ENCODE measurements at regions not wholly inside any gene's neighbourhood (a gene's known extent, or its start where the extent isn't known, plus 50 kb on each side); places are given as distances from the start of the nearest gene placed in this dataset.

- no TSS peak for BruUV-seq (replicated peaks)
- Mint-ChIP-seq H3K4me1 (ENCODE audit: insufficient read depth, unreplicated experiment) (no peaks in the 10 kb centered on the region), H3K4me3 (ENCODE audit: unreplicated experiment) (no peak overlapping the region), H3K9me3 (ENCODE audit: unreplicated experiment) (peaks cover 8% of the 10 kb centered on the region), H3K27me3 (ENCODE audit: insufficient read depth, unreplicated experiment) (no peaks in the 10 kb centered on the region), H3K27ac (ENCODE audit: low read depth, unreplicated experiment) (no peak overlapping the region), H3K36me3 (ENCODE audit: insufficient read depth, unreplicated experiment) (no peaks in the 10 kb centered on the region)
- ChIA-PET CTCF (interaction anchor here (0.7 kb wide), 1 partner anchor 141 kb away, joined by 3 read pairs; no protein-coding TSS in a partner anchor), POLR2A (no interaction called here)
- no peak for DNase-seq (ENCODE audit: unreplicated experiment)
- intact Hi-C loops (cut with micrococcal nuclease), result no loop called here
- no peak for TF ChIP-seq CTCF (IDR thresholded peaks at IDR 0.05; ENCODE audit: unreplicated experiment)
Measured at GRCh38 chr3:27616031-27616430, 106.1 kb downstream of the EOMES start.

DNA sequence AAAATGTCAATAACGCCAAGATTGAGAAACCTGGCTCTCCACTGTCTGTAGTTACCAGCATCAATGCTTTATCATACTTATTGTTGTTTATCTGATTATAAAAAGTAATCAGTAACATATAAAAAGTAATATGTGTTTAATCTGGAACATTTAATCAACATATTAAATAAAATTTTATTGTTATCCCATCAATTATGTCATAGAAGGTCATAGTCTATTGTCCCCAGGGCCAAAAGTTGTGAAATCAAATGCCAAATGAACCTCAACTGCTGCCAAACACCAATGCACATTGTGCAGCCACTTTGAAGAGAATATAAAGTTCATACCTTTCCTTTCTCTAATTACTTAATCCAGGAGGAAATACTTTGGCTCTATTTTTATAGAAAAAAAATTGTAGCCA, 106.6 kb downstream of the EOMES start:
- no peaks in the 10 kb centered on the region for H3K36me3 Mint-ChIP-seq (ENCODE audit: insufficient read depth, unreplicated experiment)
- no peak overlapping the region for H3K4me3 Mint-ChIP-seq (ENCODE audit: unreplicated experiment)
- H3K27me3 Mint-ChIP-seq (ENCODE audit: insufficient read depth, unreplicated experiment), result no peaks in the 10 kb centered on the region
- H3K4me1 Mint-ChIP-seq (ENCODE audit: insufficient read depth, unreplicated experiment), result no peaks in the 10 kb centered on the region
- POLR2A ChIA-PET, result no interaction called here
- no TSS peak for BruUV-seq (replicated peaks)
- intact Hi-C loops (cut with micrococcal nuclease), result no loop called here
- no peak for DNase-seq (ENCODE audit: unreplicated experiment)
- no peak overlapping the region for H3K27ac Mint-ChIP-seq (ENCODE audit: low read depth, unreplicated experiment)
- no peak for TF ChIP-seq CTCF (IDR thresholded peaks at IDR 0.05; ENCODE audit: unreplicated experiment)
- CTCF ChIA-PET, result interaction anchor here (0.7 kb wide), 2 partner anchors 135 to 142 kb away, joined by 3 read pairs; no protein-coding TSS in a partner anchor
- peaks cover 8% of the 10 kb centered on the region for H3K9me3 Mint-ChIP-seq (ENCODE audit: unreplicated experiment)

DNA sequence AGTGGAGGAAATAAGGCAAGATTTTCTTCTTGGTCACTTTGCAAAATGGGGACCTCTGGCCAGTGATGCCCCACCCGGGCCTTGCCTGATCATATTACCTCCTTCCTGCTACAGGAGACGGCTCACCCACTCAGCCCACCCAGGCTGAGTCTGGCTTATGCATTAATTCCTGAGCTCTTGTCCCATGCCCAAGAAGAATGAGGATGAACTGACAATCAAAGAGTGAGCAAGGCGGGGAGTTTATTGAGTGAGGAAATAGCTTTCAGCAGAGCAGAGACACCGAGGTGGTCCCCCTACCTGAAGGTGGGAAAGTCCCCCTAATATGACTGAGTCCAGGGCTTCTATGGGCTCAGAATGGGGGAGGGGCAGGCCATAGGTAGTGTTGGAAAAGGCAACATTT, 107.5 kb downstream of the EOMES start:
- CTCF ChIA-PET, result interaction anchor here (0.6 to 0.7 kb wide), 2 partner anchors 134 to 194 kb away, joined by 3 read pairs; no protein-coding TSS in a partner anchor
- no peak for DNase-seq (ENCODE audit: unreplicated experiment)
- BruUV-seq (replicated peaks), result no TSS peak

DNA sequence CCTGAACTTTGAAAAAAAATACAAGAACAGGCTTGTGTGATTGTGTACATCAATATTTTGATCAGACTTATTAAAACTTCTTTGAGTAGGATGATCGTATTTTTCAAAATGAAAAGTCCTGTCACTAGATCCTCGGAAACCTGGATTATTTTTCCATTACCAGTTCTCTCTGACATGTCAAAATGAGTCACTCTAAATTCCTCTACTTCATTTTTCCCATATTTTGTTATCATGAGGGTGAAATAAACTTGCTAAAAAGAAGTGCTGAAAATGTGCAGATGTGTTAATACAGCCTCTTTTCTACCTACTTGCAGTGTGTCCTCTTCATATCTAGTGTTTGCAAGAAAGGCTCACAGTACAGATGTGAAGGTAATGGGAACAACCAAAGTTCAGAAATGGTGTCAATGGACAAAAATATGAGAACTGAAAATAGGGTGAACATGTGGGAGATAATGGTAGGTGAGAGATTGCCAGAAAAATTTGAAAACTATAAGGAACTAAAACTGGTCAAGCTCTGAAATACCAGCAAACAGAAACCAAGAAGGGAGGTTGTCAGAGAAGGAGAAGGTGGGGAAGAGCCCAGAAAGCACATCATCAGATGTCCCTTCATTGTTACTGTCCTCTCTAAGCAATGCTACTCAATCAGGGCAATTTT, 108.2 kb downstream of the EOMES start:
- ChIA-PET POLR2A (no interaction called here), CTCF (no interaction called here)

More for the DNA sequence above, 107.5 kb downstream of the EOMES start:
- Mint-ChIP-seq H3K9me3 (ENCODE audit: unreplicated experiment) (peaks cover 8% of the 10 kb centered on the region), H3K27ac (ENCODE audit: low read depth, unreplicated experiment) (no peak overlapping the region), H3K4me3 (ENCODE audit: unreplicated experiment) (no peak overlapping the region), H3K36me3 (ENCODE audit: insufficient read depth, unreplicated experiment) (no peaks in the 10 kb centered on the region), H3K4me1 (ENCODE audit: insufficient read depth, unreplicated experiment) (no peaks in the 10 kb centered on the region), H3K27me3 (ENCODE audit: insufficient read depth, unreplicated experiment) (no peaks in the 10 kb centered on the region)
- intact Hi-C loops (cut with micrococcal nuclease), result no loop called here
- no peak for TF ChIP-seq CTCF (IDR thresholded peaks at IDR 0.05; ENCODE audit: unreplicated experiment)
- POLR2A ChIA-PET, result no interaction called here

More for the DNA sequence above, 108.2 kb downstream of the EOMES start:
- intact Hi-C loops (cut with micrococcal nuclease), result no loop called here
- Mint-ChIP-seq H3K9me3 (ENCODE audit: unreplicated experiment) (peaks cover 8% of the 10 kb centered on the region), H3K36me3 (ENCODE audit: insufficient read depth, unreplicated experiment) (no peaks in the 10 kb centered on the region), H3K4me3 (ENCODE audit: unreplicated experiment) (no peak overlapping the region), H3K27ac (ENCODE audit: low read depth, unreplicated experiment) (no peak overlapping the region), H3K4me1 (ENCODE audit: insufficient read depth, unreplicated experiment) (no peaks in the 10 kb centered on the region), H3K27me3 (ENCODE audit: insufficient read depth, unreplicated experiment) (no peaks in the 10 kb centered on the region)
- DNase-seq (ENCODE audit: unreplicated experiment), result no peak
- no peak for TF ChIP-seq CTCF (IDR thresholded peaks at IDR 0.05; ENCODE audit: unreplicated experiment)
- no TSS peak for BruUV-seq (replicated peaks)

Measured in MCF 10A (cell line).